Kasumi-1 (cell line): ENCODE measurements at regions not wholly inside any gene's neighbourhood (a gene's known extent, or its start where the extent isn't known, plus 50 kb on each side); places are given as distances from the start of the nearest gene placed in this dataset.
A peak's percentile ranks its signal among the peaks of the same experiment; 100 is the strongest.
"Not testable (repeated sequence)": the region's sequence is repeated elsewhere in the genome, so short reads cannot be mapped to it uniquely, and the experiment has no call there.

Experiments
- DNase-seq, 2 experiments: peaks; one replicate each; lab custom pipeline; 2025; lab: John Stamatoyannopoulos, UW

DNA sequence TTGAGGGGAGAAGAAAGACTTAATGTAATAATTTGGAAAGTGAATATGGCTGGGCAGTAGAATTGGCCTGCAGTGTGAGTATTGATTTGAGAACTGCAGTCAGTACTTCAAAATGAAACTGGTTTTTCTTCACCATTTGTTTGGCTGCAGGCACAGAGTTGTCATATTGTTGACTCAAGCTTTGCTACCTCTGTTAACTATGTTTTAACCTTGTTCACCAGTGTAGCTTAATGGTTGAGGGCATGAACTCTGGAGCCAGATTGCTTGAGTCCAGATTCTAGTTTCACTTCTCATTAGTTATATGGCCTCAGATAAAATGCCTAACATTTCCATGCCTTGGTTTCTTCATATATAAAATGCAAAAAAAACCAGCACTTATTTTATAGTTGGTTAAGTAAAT is 64.1 kb downstream of the CFAP44 start:
- no peak for DNase-seq

DNA sequence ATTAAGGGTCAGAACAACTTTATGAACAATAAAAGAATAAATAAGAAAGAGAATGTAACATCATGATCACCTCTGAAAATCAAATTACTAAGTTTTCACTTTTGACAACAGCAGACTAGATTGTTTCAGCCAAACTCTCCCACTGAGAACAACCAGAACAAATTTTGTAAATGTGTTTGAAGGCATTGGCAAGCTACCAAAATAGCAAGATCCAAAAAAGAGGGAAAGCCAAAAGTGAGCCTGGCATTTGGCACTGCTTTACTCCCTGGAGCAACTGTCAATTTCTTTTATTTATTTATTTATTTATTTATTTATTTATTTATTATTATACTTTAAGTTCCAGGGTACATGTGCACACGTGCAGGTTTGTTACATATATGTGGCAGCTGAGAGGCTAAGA is 67.2 kb downstream of the CFAP44 start:
- no peak for DNase-seq

DNA sequence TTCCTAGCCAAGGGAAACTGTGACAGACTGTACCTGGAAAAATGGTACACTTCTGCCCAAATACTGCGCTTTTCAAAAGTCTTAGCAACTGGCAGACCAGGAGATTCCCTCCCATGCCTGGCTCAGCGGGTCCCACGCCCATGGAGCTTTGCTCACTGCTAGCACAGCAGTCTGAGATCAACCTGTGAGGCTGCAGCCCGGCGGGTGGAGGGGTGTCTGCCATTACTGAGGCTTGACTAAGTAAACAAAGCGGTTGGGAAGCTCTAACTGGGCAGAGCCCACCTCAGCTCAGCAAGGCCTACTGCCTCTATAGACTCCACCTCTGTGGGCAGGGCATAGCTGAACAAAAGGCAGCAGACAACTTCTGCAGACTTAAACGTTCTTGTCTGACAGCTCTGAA is 74.5 kb downstream of the CFAP44 start:
- not testable (repeated sequence) for DNase-seq

DNA sequence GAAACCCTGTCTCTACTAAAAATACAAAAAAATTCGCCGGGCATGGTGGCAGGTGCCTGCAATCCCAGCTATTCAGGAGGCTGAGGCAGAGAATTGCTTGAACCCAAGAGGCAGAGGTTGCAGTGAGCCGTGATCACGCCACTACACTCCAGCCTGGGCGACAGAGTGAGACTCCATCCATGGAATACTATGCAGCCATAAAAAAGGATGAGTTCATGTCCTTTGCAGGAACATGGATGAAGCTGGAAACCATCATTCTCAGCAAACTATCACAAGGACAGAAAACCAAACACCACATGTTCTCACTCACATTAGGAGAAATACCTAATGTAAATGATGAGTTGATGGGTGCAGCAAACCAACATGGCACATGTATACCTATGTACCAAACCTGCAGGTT is 86.0 kb downstream of the CFAP44 start:
- DNase-seq, result not testable (repeated sequence)

DNA sequence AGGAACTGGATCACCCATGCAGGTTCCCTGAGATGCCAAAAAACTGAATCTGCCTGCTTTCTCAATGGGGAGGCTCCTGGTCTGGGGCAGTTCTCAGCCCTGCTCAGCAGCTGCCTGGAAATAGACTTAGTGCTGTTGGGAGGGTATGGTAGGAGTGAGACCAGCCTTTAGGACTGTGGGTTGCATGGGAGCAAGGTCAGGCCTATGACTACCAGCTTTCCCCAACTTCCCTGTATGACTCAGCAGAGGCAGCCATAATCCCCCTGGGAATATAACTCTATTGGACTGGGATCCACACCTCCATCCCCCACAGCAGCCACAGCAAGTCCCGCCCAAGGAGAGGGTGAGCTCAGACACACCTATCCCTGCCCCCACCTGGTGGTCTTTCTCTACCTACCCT is 87.0 kb downstream of the CFAP44 start:
- DNase-seq, result no peak

DNA sequence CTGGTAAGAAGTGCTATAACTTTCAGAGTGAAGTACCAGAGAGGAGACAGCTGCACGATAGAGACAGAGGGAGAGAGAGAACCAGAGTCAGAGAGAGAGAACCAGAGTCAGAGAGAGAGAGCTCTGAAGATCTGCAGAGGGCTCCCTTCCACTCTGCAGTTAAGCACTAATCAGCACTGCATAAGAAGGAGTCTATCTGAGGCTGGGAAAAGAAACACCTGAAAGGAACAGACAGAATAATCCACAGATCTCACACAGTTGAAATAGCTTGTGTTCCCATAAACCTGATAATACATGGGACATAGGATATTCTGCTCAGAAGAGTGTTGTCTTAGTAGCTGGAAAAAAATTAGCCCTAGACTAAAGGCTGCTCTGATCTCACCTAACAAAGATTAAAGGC is 87.6 kb downstream of the CFAP44 start:
- no peak for DNase-seq

DNA sequence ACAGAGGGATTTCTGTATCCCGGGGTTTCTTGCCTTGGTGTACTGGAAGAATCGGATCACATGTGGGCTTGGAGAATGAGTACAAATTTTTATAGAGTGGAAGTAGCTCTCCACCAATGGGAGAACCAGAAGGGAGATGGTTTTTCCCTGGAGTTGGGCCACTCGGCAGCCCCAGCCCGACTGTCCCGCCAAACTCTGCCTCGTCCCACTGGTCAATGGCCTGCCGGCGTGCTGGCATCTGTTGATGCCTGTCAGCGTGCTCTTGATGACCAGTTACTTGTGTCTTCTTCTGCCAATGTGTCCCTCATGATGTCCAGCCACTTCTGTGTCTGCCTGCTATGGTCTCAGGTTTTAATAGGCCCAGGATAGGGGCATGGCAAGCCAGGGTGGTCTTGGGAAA is 100.5 kb downstream of the CFAP44 start:
- DNase-seq, result no peak

DNA sequence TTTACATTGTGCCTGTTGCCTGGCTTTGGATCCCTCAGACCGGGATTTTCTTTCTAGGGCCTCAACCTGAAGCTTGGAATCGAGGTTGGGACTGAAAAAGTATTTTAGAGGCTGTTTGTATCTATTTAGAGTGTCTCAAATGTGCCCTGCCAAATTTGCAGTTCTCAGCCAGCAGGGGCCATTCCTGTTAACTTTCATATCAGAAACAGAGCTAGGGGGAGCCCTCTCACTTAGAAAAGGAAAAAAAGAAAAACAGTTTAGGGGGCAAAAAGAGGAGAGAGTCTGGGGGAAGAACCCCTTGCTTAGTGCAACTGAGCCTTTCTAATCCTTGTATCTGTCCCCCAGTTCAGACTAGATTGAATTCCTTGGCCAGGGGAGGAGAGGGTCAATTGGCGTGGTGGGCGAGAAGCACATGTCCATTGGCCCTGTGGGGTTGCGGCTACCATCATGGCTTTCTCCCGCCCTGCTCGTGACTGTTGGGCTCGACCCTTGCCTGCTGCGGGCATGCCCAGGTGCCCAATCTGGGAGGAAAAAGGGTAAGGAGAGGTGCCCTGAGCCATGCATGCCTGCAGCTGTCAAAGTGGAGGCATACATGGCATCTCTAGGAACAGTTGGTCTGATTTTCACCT is 101.6 kb downstream of the CFAP44 start:
- DNase-seq, result peak; percentile 25 to 36
